C4-2B (cell line): ENCODE measurements at regions not wholly inside any gene's neighbourhood (a gene's known extent, or its start where the extent isn't known, plus 50 kb on each side); places are given as distances from the start of the nearest gene placed in this dataset.

Experiments
- ZFX ChIP-seq: fragments of 450-650 bp; IDR thresholded peaks from 2 replicates; pipeline ENCODE4 v1.6.1; 2017
- TF ChIP-seq, protein P1 (sequence below): fragments of 450-650 bp; conservative IDR thresholded peaks from 2 replicates; pipeline ENCODE4 v1.5.1; 2017; ENCODE audit warnings: mild to moderate bottlenecking

DNA sequence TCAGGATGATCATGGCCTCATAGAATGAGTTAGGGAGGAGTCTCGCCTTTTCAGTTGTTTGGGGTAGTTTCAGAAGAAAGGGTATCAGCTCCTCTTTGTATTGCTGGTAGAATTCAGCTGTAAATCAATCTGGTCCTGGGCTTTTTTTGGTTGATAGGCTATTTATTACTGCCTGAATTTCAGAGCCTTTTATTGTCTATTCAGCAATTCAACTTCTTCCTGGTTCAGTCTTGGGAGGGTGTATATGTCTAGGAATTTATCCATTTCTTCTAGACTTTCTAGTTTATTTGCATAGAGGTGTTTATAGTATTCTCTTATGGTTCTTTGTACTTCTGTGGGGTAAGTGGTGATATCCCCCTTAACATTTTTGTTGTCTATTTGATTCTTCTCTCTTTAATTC lies 1024.2 kb downstream of the DIPK2A start:
- TF ChIP-seq, protein P1, sequence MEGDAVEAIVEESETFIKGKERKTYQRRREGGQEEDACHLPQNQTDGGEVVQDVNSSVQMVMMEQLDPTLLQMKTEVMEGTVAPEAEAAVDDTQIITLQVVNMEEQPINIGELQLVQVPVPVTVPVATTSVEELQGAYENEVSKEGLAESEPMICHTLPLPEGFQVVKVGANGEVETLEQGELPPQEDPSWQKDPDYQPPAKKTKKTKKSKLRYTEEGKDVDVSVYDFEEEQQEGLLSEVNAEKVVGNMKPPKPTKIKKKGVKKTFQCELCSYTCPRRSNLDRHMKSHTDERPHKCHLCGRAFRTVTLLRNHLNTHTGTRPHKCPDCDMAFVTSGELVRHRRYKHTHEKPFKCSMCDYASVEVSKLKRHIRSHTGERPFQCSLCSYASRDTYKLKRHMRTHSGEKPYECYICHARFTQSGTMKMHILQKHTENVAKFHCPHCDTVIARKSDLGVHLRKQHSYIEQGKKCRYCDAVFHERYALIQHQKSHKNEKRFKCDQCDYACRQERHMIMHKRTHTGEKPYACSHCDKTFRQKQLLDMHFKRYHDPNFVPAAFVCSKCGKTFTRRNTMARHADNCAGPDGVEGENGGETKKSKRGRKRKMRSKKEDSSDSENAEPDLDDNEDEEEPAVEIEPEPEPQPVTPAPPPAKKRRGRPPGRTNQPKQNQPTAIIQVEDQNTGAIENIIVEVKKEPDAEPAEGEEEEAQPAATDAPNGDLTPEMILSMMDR, result no peak
- no peak for TF ChIP-seq ZFX
